Lower lobe of right lung (tissue), 2 donors: ENCODE measurements at regions not wholly inside any gene's neighbourhood (a gene's known extent, or its start where the extent isn't known, plus 50 kb on each side); places are given as distances from the start of the nearest gene placed in this dataset.
A peak's percentile ranks its signal among the peaks of the same experiment; 100 is the strongest.
"Not testable (repeated sequence)": the region's sequence is repeated elsewhere in the genome, so short reads cannot be mapped to it uniquely, and the experiment has no call there.

Experiments
- ATAC-seq, 2 donors: fragments of 200-7000 bp; cut with Tn5 transposase; one replicate each; pipeline ENCODE4 v1.9.1; 2020 to 2022; ENCODE audit warnings: mild to moderate bottlenecking in 2 of 2, moderate library complexity in 2 of 2
- DNase-seq: peaks from one replicate; pipeline ENCODE4 v3.0.0-alpha.2; 2020
- H3K27ac ChIP-seq: fragments of 200-600 bp; one replicate; pipeline ENCODE4 v1.8.0; 2022
- H3K27me3 ChIP-seq: fragments of 200-600 bp; one replicate; pipeline ENCODE4 v1.8.0; 2022; ENCODE audit warnings: low read depth
- H3K36me3 ChIP-seq: fragments of 200-600 bp; one replicate; pipeline ENCODE4 v1.8.0; 2022; ENCODE audit warnings: mild to moderate bottlenecking
- H3K4me1 ChIP-seq: fragments of 200-600 bp; one replicate; pipeline ENCODE4 v1.8.0; 2022
- H3K4me3 ChIP-seq: fragments of 200-600 bp; one replicate; pipeline ENCODE4 v1.8.0; 2022; ENCODE audit warnings: mild to moderate bottlenecking
- H3K9me3 ChIP-seq: fragments of 200-600 bp; one replicate; pipeline ENCODE4 v1.8.0; 2022
- CTCF ChIP-seq: fragments of 200-600 bp; IDR thresholded peaks from one replicate; pipeline ENCODE4 v1.8.0; 2022; ENCODE audit warnings: antibody characterized with exemption, mild to moderate bottlenecking
- intact Hi-C: fragments of 100-400 bp; cut with DNase I; formaldehyde crosslinking; loops from one replicate; pipeline ENCODE4 v1.11.0; 2022
- donor health status: DM: no; HTN: yes; CAD: no; lungs with severe emphysema.

- H3K4me1 ChIP-seq, ATAC-seq, H3K27me3 ChIP-seq, intact Hi-C loops, H3K36me3 ChIP-seq, H3K27ac ChIP-seq, DNase-seq, H3K9me3 ChIP-seq, H3K4me3 ChIP-seq: not testable (repeated sequence)
Measured at GRCh38 chr4:131883181-131883580, 1265.9 kb upstream of the PCDH10 start.

GRCh38 chr4:131925662-131926061 lies 1223.4 kb upstream of the PCDH10 start:
- H3K4me1 ChIP-seq, intact Hi-C loops, H3K27ac ChIP-seq, ATAC-seq, H3K36me3 ChIP-seq, H3K4me3 ChIP-seq, H3K9me3 ChIP-seq, H3K27me3 ChIP-seq, DNase-seq: not testable (repeated sequence)

- H3K27ac ChIP-seq, H3K9me3 ChIP-seq, DNase-seq, H3K4me1 ChIP-seq, H3K36me3 ChIP-seq, H3K27me3 ChIP-seq, H3K4me3 ChIP-seq, ATAC-seq, intact Hi-C loops: not testable (repeated sequence)
Measured at GRCh38 chr4:131967646-131968045, 1181.4 kb upstream of the PCDH10 start.

- H3K27ac ChIP-seq: no peak overlapping the region
- no peaks in the 10 kb centered on the region for H3K4me1 ChIP-seq
- intact Hi-C loops: no loop called here
- ATAC-seq: no peak
- H3K27me3 ChIP-seq: no peaks in the 10 kb centered on the region
- H3K36me3 ChIP-seq: no peaks in the 10 kb centered on the region
- TF ChIP-seq CTCF: no peak
- H3K9me3 ChIP-seq: peaks cover 5% of the 10 kb centered on the region
- DNase-seq: no peak
- peak overlapping the region; percentile 32 for H3K4me3 ChIP-seq
Measured at GRCh38 chr4:131974730-131975129, 1174.4 kb upstream of the PCDH10 start.

GRCh38 chr4:131975276-131976132 lies 1173.6 kb upstream of the PCDH10 start:
- DNase-seq, intact Hi-C loops, H3K27ac ChIP-seq, H3K9me3 ChIP-seq, H3K4me1 ChIP-seq, H3K36me3 ChIP-seq, ATAC-seq, H3K27me3 ChIP-seq: not testable (repeated sequence)
- H3K4me3 ChIP-seq: peak overlapping the region; percentile 32

GRCh38 chr4:131976133-131977002 lies 1172.7 kb upstream of the PCDH10 start:
- DNase-seq, H3K4me1 ChIP-seq, ATAC-seq, H3K27ac ChIP-seq, H3K27me3 ChIP-seq, intact Hi-C loops, H3K9me3 ChIP-seq, H3K36me3 ChIP-seq: not testable (repeated sequence)
- peak overlapping the region; percentile 32 for H3K4me3 ChIP-seq

- TF ChIP-seq CTCF: no peak
- intact Hi-C loops: no loop called here
- no peak overlapping the region for H3K27ac ChIP-seq
- H3K9me3 ChIP-seq: peaks cover 5% of the 10 kb centered on the region
- no peak for ATAC-seq
- DNase-seq: no peak
- no peaks in the 10 kb centered on the region for H3K4me1 ChIP-seq
- H3K36me3 ChIP-seq: no peaks in the 10 kb centered on the region
- H3K27me3 ChIP-seq: no peaks in the 10 kb centered on the region
- no peak overlapping the region for H3K4me3 ChIP-seq
Measured at GRCh38 chr4:131978120-131978519, 1171.0 kb upstream of the PCDH10 start.

- H3K27ac ChIP-seq: no peak overlapping the region
- intact Hi-C loops: no loop called here
- TF ChIP-seq CTCF: no peak
Measured at GRCh38 chr4:131989576-131989975, 1159.5 kb upstream of the PCDH10 start.

More at GRCh38 chr4:131989576-131989975, 1159.5 kb upstream of the PCDH10 start:
- DNase-seq (no peak), ATAC-seq (no peak)
- Histone ChIP-seq H3K4me1 (no peaks in the 10 kb centered on the region), H3K9me3 (no peaks in the 10 kb centered on the region), H3K36me3 (no peaks in the 10 kb centered on the region), H3K27me3 (no peaks in the 10 kb centered on the region), H3K4me3 (no peak overlapping the region)
